ENCODE measurements at regions not wholly inside any gene's neighbourhood (a gene's known extent, or its start where the extent isn't known, plus 50 kb on each side); places are given as distances from the start of the nearest gene placed in this dataset.

DNA sequence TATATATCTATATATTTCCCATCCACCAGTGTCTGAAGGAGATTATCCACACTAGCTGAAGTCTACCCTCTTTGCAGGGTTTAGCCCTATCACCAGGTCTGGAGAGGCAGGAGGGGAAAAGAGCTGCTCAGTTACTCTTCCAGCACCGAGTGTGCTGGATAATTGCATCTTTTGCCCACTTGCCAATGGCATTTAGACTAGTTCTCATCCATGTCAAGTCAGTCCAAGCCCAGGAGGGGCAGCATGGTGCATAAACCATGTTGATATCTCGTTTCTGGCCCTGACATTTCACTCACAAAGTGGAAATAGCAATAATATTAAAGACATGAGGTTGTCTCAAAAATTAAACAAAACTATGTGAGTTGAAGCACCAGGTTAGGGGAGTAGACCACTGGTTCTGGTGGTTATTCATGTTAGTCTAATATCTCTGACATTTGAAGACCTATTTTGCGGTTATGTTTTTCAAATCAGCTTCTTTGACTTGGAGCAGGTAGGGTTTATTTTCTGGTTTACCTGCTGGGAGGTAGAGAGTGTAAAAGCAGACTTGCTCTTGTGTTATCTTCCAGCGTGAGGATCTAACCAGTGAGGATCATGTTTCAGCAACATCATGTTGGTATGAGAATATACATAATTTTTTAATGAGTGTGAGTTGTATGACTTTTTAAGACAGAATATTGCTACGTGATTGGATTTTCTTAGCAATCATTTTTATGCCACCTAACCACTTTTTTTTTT is 273.2 kb upstream of the KIRREL3 start:
- peaks cover 21% of the 10 kb centered on the region for H3K4me1 ChIP-seq (ENCODE audit: insufficient read depth, low read length, poor library complexity, severe bottlenecking)
- H3K9ac ChIP-seq (ENCODE audit: low read depth, low read length, poor library complexity, severe bottlenecking), result no peak overlapping the region
- H3K79me2 ChIP-seq (ENCODE audit: insufficient read depth, low read length), result no peaks in the 10 kb centered on the region
- H3K36me3 ChIP-seq (ENCODE audit: insufficient read depth, low read length), result no peaks in the 10 kb centered on the region
- H3K4me2 ChIP-seq (ENCODE audit: low read depth, low read length, poor library complexity, severe bottlenecking), result no peak overlapping the region
- no peaks in the 10 kb centered on the region for H4K20me1 ChIP-seq (ENCODE audit: insufficient read depth, low read length, poor library complexity, severe bottlenecking)
- no peak overlapping the region for H3K4me3 ChIP-seq (ENCODE audit: low read length, poor library complexity, severe bottlenecking)
- no peak overlapping the region for H2AFZ ChIP-seq (ENCODE audit: low read length)
- H3K27me3 ChIP-seq (ENCODE audit: insufficient read depth, low read length, poor library complexity, severe bottlenecking), result no peaks in the 10 kb centered on the region
- no peaks in the 10 kb centered on the region for H3F3A ChIP-seq (ENCODE audit: low read depth)
- TF ChIP-seq, protein P1, sequence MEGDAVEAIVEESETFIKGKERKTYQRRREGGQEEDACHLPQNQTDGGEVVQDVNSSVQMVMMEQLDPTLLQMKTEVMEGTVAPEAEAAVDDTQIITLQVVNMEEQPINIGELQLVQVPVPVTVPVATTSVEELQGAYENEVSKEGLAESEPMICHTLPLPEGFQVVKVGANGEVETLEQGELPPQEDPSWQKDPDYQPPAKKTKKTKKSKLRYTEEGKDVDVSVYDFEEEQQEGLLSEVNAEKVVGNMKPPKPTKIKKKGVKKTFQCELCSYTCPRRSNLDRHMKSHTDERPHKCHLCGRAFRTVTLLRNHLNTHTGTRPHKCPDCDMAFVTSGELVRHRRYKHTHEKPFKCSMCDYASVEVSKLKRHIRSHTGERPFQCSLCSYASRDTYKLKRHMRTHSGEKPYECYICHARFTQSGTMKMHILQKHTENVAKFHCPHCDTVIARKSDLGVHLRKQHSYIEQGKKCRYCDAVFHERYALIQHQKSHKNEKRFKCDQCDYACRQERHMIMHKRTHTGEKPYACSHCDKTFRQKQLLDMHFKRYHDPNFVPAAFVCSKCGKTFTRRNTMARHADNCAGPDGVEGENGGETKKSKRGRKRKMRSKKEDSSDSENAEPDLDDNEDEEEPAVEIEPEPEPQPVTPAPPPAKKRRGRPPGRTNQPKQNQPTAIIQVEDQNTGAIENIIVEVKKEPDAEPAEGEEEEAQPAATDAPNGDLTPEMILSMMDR (conservative IDR thresholded peaks at IDR 0.05; ENCODE audit: low read length), result peak; percentile 45
- TF ChIP-seq EZH2phosphoT487 (IDR thresholded peaks at IDR 0.05; ENCODE audit: borderline replicate concordance), result no peak
- no peaks in the 10 kb centered on the region for H3K9me2 ChIP-seq (replicated peaks; ENCODE audit: low read depth, low read length)
- H3K9me3 ChIP-seq (ENCODE audit: insufficient read depth, low read depth, low read length), result no peaks in the 10 kb centered on the region

DNA sequence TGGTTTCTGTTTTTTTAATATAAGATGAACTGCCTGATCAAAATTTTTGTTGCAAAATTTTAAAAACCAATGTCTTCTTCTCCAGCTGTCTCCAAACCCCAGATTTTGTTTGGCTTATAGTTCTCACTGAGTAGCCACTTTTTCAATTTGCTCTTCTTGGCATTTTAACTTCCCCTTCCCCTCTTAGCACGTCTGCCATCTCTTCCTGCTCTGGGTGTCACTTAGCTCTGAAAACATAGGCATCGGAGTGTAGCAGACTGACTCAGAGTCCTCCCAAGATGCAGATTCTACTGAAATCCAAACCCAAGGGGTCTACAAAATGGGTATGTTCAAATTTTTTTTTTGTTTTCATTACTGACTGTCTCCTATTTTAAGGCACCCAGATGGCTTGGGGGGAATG is 270.3 kb upstream of the KIRREL3 start:
- Histone ChIP-seq H3K9me2 (replicated peaks; ENCODE audit: low read depth, low read length) (no peaks in the 10 kb centered on the region), H3K36me3 (ENCODE audit: insufficient read depth, low read length) (no peaks in the 10 kb centered on the region), H3K79me2 (ENCODE audit: insufficient read depth, low read length) (no peaks in the 10 kb centered on the region), H3K9me3 (ENCODE audit: insufficient read depth, low read depth, low read length) (no peaks in the 10 kb centered on the region), H3K4me2 (ENCODE audit: low read depth, low read length, poor library complexity, severe bottlenecking) (no peak overlapping the region), H4K20me1 (ENCODE audit: insufficient read depth, low read length, poor library complexity, severe bottlenecking) (no peaks in the 10 kb centered on the region), H3K4me1 (ENCODE audit: insufficient read depth, low read length, poor library complexity, severe bottlenecking) (peaks cover 12% of the 10 kb centered on the region), H3F3A (ENCODE audit: low read depth) (no peaks in the 10 kb centered on the region), H2AFZ (ENCODE audit: low read length) (no peak overlapping the region), H3K27me3 (ENCODE audit: insufficient read depth, low read length, poor library complexity, severe bottlenecking) (no peaks in the 10 kb centered on the region), H3K9ac (ENCODE audit: low read depth, low read length, poor library complexity, severe bottlenecking) (no peak overlapping the region), H3K4me3 (ENCODE audit: low read length, poor library complexity, severe bottlenecking) (no peak overlapping the region)
- TF ChIP-seq EZH2phosphoT487 (IDR thresholded peaks at IDR 0.05; ENCODE audit: borderline replicate concordance), result no peak
- TF ChIP-seq, protein P1 (conservative IDR thresholded peaks at IDR 0.05; ENCODE audit: low read length), result no peak

DNA sequence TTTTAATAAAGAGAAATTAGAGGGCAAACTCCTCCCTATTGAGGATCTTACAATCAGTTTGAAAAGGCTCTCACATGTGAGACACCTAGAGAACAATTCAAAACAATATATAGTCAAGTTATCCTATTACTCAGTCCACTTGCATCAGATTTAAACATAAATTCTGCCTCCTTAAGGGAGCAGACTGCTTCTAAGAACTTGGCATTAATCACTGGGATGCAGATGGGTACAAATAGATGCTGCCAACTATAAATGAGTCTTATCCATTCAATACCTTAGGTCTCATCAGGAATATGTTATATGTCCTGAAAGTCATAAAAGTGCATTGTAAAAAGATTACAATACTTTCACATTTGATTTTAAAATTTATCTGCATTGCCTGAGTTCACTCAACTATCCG is 269.3 kb upstream of the KIRREL3 start:
- Histone ChIP-seq H4K20me1 (ENCODE audit: insufficient read depth, low read length, poor library complexity, severe bottlenecking) (no peaks in the 10 kb centered on the region), H3K4me2 (ENCODE audit: low read depth, low read length, poor library complexity, severe bottlenecking) (no peak overlapping the region), H3K9ac (ENCODE audit: low read depth, low read length, poor library complexity, severe bottlenecking) (no peak overlapping the region), H3K4me1 (ENCODE audit: insufficient read depth, low read length, poor library complexity, severe bottlenecking) (peaks cover 4% of the 10 kb centered on the region), H3K9me2 (replicated peaks; ENCODE audit: low read depth, low read length) (no peaks in the 10 kb centered on the region), H3K4me3 (ENCODE audit: low read length, poor library complexity, severe bottlenecking) (no peak overlapping the region), H2AFZ (ENCODE audit: low read length) (no peak overlapping the region), H3F3A (ENCODE audit: low read depth) (no peaks in the 10 kb centered on the region), H3K79me2 (ENCODE audit: insufficient read depth, low read length) (no peaks in the 10 kb centered on the region), H3K9me3 (ENCODE audit: insufficient read depth, low read depth, low read length) (no peaks in the 10 kb centered on the region), H3K27me3 (ENCODE audit: insufficient read depth, low read length, poor library complexity, severe bottlenecking) (no peaks in the 10 kb centered on the region), H3K36me3 (ENCODE audit: insufficient read depth, low read length) (no peaks in the 10 kb centered on the region)
- no peak for TF ChIP-seq EZH2phosphoT487 (IDR thresholded peaks at IDR 0.05; ENCODE audit: borderline replicate concordance)
- TF ChIP-seq, protein P1 (conservative IDR thresholded peaks at IDR 0.05; ENCODE audit: low read length), result no peak
